Right lobe of liver (tissue), 6 donors: ENCODE measurements at regions not wholly inside any gene's neighbourhood (a gene's known extent, or its start where the extent isn't known, plus 50 kb on each side); places are given as distances from the start of the nearest gene placed in this dataset.
A peak's percentile ranks its signal among the peaks of the same experiment; 100 is the strongest.

Experiments
- ATAC-seq, 4 donors: fragments of 200-7000 bp; cut with Tn5 transposase; one replicate each; pipeline ENCODE4 v1.9.1; 2020; ENCODE audit warnings: mild to moderate bottlenecking in 4 of 4, moderate library complexity in 4 of 4
- DNase-seq, 3 donors: peaks; one replicate each; pipeline ENCODE4 v3.0.0-alpha.2; 2020
- H3K27ac ChIP-seq, 3 donors: fragments of 200-600 bp; one replicate each; pipeline ENCODE4 v1.8.0; 2022
- H3K27me3 ChIP-seq, 2 donors: fragments of 200-600 bp; one replicate each; pipeline ENCODE4 v1.8.0; 2022
- H3K36me3 ChIP-seq, 4 donors: fragments of 200-600 bp; sonication (generic) in 1 of 4; one replicate each; pipeline versions ENCODE4 v1.5.1 to v1.8.0; 2017 to 2022; ENCODE audit warnings: control low read depth in 1 of 4
- H3K4me1 ChIP-seq, 4 donors: fragments of 200-600 bp; sonication (generic) in 1 of 4; one replicate each; pipeline versions ENCODE4 v1.5.1 to v1.8.0; 2017 to 2022; ENCODE audit warnings: control low read depth in 1 of 4
- H3K4me3 ChIP-seq, 3 donors: fragments of 200-600 bp; one replicate each; pipeline ENCODE4 v1.8.0; 2022
- H3K9me3 ChIP-seq, 4 donors: fragments of 200-600 bp; sonication (generic) in 1 of 4; one replicate each; pipeline versions ENCODE4 v1.5.1 to v1.8.0; 2017 to 2022; ENCODE audit warnings: control low read depth in 1 of 4
- POLR2A ChIP-seq: fragments of 450-650 bp; IDR thresholded peaks from one replicate; pipeline ENCODE4 v1.6.1; 2017; ENCODE audit warnings: antibody characterized with exemption, mild to moderate bottlenecking
- WGBS: methylation state at CpG from one replicate; pipeline ENCODE4 v1.1.6; 2018; ENCODE audit warnings: low coverage, low lambda C conversion rate; ENCODE audit not compliant: insufficient coverage; ENCODE audit errors: missing lambda C conversion rate; 5-methylcytosine and 5-hydroxymethylcytosine counted together
- intact Hi-C, 2 donors: fragments of 100-400 bp; cut with DNase I; formaldehyde crosslinking; loops; one replicate each; pipeline versions ENCODE4 v1.11.2 to v1.14.1; 2022
- TF ChIP-seq, protein P1 (sequence below), 4 donors: fragments of 200-600 bp in 3 of 4; fragments of 450-650 bp in 1 of 4; IDR thresholded peaks; one replicate each; pipeline versions ENCODE4 v1.5.1 to v1.8.0; 2016 to 2022; ENCODE audit warnings: antibody characterized with exemption in 4 of 4, mild to moderate bottlenecking in 2 of 4
- donor health status: DM: no; HTN: yes; CAD: no.
- donor health status: DM: no; HTN: no; CAD: no.
- donor health status: DM: no; HTN: no; CAD: no.
- donor health status: DM: no; HTN: yes; CAD: no.
- donor health status: DM: no; HTN: yes; CAD: no.

DNA sequence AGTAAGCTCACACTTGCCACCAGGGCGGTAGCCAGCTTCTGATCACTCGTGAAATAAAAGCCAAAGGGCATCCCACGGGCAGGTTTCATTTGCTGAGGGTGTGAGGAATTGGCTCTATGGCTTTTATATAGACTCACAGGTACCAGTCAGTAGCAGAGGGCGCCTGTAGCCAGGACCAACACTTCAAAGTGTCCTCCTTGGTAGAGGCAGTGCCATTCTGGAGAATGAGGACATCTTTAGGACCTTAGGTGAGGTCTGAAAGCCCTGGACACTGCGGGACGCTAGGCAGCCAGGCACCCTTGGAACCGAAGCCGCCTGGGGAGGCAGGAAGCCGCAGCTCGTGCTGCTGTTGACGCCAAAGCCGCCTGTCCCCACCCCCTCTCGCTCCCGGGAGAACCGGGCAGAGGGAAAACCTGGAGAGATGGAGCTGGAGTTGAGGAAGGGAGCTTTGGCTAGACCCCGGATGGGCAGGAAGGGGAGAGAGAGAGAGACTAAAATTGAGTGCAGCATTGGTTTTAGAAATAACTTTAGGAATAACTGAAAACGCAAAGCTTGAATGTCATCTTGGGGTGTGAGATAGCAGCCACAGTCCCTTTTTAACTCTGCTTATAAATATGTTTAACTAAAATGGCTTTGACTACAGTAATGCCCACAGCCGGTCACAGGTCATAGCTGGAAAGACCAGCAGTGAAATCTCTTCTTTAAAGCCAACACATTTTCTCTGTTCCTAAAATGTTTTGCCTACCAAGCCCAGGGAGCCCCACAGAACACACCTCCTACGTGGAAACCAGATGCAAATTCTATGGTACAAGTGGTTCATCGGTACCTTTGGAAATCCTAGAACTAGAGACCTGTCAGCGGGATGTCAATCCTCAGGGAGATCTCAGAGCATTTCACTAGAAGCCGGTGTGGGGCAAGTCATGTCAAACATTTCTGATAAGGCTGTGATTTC lies 128.5 kb upstream of the CDYL start:
- H3K4me1 ChIP-seq = no peaks in the 10 kb centered on the region
- intact Hi-C loops = no loop called here
- TF ChIP-seq, protein P1, sequence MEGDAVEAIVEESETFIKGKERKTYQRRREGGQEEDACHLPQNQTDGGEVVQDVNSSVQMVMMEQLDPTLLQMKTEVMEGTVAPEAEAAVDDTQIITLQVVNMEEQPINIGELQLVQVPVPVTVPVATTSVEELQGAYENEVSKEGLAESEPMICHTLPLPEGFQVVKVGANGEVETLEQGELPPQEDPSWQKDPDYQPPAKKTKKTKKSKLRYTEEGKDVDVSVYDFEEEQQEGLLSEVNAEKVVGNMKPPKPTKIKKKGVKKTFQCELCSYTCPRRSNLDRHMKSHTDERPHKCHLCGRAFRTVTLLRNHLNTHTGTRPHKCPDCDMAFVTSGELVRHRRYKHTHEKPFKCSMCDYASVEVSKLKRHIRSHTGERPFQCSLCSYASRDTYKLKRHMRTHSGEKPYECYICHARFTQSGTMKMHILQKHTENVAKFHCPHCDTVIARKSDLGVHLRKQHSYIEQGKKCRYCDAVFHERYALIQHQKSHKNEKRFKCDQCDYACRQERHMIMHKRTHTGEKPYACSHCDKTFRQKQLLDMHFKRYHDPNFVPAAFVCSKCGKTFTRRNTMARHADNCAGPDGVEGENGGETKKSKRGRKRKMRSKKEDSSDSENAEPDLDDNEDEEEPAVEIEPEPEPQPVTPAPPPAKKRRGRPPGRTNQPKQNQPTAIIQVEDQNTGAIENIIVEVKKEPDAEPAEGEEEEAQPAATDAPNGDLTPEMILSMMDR (IDR thresholded peaks at IDR 0.05) = no peak
- TF ChIP-seq POLR2A = no peak
- peak overlapping the region in 1 of 3 donors; percentile 16 for H3K27ac ChIP-seq
- peak; percentile 75 to 85 (median 80) for DNase-seq
- peak; percentile 97 to 99 (median 98) for ATAC-seq
- peak overlapping the region; percentile 31 to 39 (median 35) for H3K4me3 ChIP-seq
- no peaks in the 10 kb centered on the region for H3K9me3 ChIP-seq
- 8% methylated on average over 21 of the region's 22 CpGs for whole genome bisulfite sequencing
- H3K27me3 ChIP-seq = no peaks in the 10 kb centered on the region
- H3K36me3 ChIP-seq = no peaks in the 10 kb centered on the region

DNA sequence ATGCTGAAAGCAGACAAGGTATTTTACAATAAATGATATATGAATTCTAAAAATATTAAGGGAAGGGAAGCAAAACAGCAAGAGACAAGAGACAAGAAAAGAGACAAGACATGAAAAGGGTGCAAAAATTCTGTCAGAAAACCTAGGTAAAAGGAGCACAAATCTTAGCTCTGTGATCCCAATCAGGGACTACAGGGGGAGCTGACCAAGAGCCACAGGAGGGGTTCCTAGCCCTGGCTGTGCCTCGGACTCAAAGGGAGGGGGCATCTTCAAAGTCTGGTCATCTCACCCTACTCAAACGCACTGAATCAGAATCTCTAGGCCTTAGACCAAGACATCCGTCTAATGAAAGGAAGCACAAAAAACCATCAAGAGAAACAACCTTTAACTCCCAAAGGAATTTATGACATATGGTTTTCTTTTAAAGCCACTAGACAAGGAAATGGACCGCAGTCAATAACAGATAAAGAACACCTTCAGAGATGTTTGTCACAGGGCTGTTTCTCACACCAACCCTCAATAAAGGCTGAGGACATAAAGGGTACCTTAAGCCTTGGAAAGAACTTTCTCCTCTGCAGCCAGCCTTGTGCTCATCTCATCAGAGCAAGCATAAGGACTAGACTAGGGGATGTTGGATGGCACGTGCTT lies 130.4 kb upstream of the CDYL start:
- H3K9me3 ChIP-seq = no peaks in the 10 kb centered on the region
- no peak overlapping the region for H3K27ac ChIP-seq
- ATAC-seq (no peak), DNase-seq (no peak)
- H3K36me3 ChIP-seq = no peaks in the 10 kb centered on the region
- WGBS = 62% methylated on average over 5 of the region's 5 CpGs
- intact Hi-C loops = no loop called here
- H3K4me1 ChIP-seq = no peaks in the 10 kb centered on the region
- no peak overlapping the region for H3K4me3 ChIP-seq
- H3K27me3 ChIP-seq = peaks cover 0 to 4% of the 10 kb centered on the region in 2 donors
- no peak for TF ChIP-seq POLR2A

DNA sequence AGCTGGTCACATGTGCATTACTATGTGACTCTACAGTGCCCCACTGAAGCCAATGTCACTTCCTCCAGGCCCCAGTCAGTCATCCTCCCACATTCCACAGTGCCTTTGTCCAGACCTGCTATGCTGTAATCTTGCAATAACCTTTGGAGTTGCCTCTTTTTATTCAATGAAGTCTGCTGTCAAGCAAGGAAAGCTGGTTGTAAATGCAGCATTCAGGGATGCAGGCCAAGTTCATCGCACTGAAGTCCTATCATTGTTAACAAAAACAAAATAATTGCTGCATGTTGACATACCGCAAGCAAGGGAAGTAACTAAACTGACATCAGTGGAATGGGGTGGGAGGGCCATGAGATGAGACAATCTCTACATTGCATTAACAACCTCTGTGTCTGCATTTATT lies 131.2 kb upstream of the CDYL start:
- WGBS = 73% methylated on average over 2 of the region's 2 CpGs
- TF ChIP-seq, protein P1 (IDR thresholded peaks at IDR 0.05) = no peak
- TF ChIP-seq POLR2A = no peak
- no peak for ATAC-seq
- no peak for DNase-seq
- intact Hi-C loops = no loop called here
- Histone ChIP-seq H3K27ac (no peak overlapping the region), H3K9me3 (no peaks in the 10 kb centered on the region), H3K36me3 (no peaks in the 10 kb centered on the region), H3K27me3 (peaks cover 0 to 4% of the 10 kb centered on the region in 2 donors), H3K4me1 (no peaks in the 10 kb centered on the region), H3K4me3 (no peak overlapping the region)

DNA sequence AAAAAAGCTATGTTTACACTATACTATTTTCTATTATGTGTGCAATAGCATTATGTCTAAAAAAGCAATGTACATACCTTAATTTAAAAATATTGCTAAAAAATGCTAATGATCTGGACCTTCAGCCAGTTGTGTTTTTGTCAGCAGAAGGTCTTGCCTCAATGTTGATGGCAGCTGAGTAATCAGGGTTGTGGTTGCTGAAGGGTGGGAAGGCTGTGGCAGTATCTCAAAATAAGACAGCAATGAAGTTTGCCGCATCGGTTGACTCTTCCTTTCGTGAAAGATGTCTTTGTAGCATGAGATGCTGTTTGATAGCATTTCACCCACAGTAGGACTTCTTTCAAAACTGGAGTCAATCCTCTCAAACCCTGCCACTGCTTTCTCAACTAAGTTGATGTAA lies 134.7 kb upstream of the CDYL start:
- Histone ChIP-seq H3K4me1 (no peaks in the 10 kb centered on the region), H3K9me3 (no peaks in the 10 kb centered on the region), H3K27me3 (peaks cover 0 to 4% of the 10 kb centered on the region in 2 donors), H3K27ac (no peak overlapping the region), H3K4me3 (no peak overlapping the region), H3K36me3 (no peaks in the 10 kb centered on the region)
- WGBS = 66% methylated on average over 2 of the region's 3 CpGs
- DNase-seq (no peak), ATAC-seq (no peak)
- TF ChIP-seq, protein P1 (IDR thresholded peaks at IDR 0.05) = no peak
- no peak for TF ChIP-seq POLR2A
- intact Hi-C loops = no loop called here

DNA sequence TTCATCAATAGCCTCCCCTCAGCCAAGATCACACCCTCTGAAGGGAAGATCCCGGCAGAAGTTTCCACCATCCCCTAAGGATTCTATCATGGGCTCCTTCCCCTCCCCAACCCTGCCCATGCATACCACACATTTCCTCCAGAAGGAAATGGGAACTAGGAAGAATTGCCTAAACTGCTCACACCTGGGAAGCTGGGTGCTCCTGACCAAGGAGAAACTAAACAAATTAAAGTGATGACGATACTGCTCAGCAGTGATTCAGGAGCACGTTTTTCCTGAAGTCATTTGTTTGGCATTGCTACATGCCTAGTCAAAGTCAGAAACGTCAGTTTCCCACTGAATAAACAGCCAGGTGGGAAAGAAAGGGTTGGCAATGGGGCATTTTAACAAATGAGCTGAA lies 136.1 kb upstream of the CDYL start:
- DNase-seq = no peak
- ATAC-seq = no peak
- no peak overlapping the region for H3K4me3 ChIP-seq
- TF ChIP-seq, protein P1 (IDR thresholded peaks at IDR 0.05) = no peak
- TF ChIP-seq POLR2A = no peak
- H3K27ac ChIP-seq = no peak overlapping the region
- WGBS = 37% methylated on average over 4 of the region's 4 CpGs
- H3K9me3 ChIP-seq = no peaks in the 10 kb centered on the region
- peaks cover 0 to 4% of the 10 kb centered on the region in 2 donors for H3K27me3 ChIP-seq
- H3K36me3 ChIP-seq = no peaks in the 10 kb centered on the region
- intact Hi-C loops = no loop called here
- no peaks in the 10 kb centered on the region for H3K4me1 ChIP-seq
